NCI-H2029 (cell line): ENCODE measurements at regions not wholly inside any gene's neighbourhood (a gene's known extent, or its start where the extent isn't known, plus 50 kb on each side); places are given as distances from the start of the nearest gene placed in this dataset.
"Not testable (repeated sequence)": the region's sequence is repeated elsewhere in the genome, so short reads cannot be mapped to it uniquely, and the experiment has no call there.

ENCODE experiments used
- DNase-seq: peaks from one replicate; lab custom pipeline; 2025; lab: John Stamatoyannopoulos, UW

GRCh38 chrX:143455046-143455445 is 62.2 kb downstream of the SPANXN3 start:
- DNase-seq = no peak

- DNase-seq = peak; percentile 1
Observed at GRCh38 chrX:143437439-143437838, 79.8 kb downstream of the SPANXN3 start.

GRCh38 chrX:143435916-143436315 is 81.4 kb downstream of the SPANXN3 start:
- DNase-seq = no peak

- no peak for DNase-seq
Observed at GRCh38 chrX:143429811-143430210, 87.5 kb downstream of the SPANXN3 start.

GRCh38 chrX:143429131-143429530 is 88.1 kb downstream of the SPANXN3 start:
- DNase-seq = no peak

- DNase-seq = no peak
Observed at GRCh38 chrX:143401160-143401559, 116.1 kb downstream of the SPANXN3 start.

GRCh38 chrX:143378851-143379250 is 138.4 kb downstream of the SPANXN3 start:
- no peak for DNase-seq

GRCh38 chrX:143363419-143363818 is 153.9 kb downstream of the SPANXN3 start:
- no peak for DNase-seq

GRCh38 chrX:143340190-143340589 is 177.1 kb downstream of the SPANXN3 start:
- DNase-seq = no peak

GRCh38 chrX:143336261-143336660 is 181.0 kb downstream of the SPANXN3 start:
- DNase-seq = no peak

GRCh38 chrX:143319526-143319925 is 197.7 kb downstream of the SPANXN3 start:
- no peak for DNase-seq

- peak; percentile 15 for DNase-seq
Observed at GRCh38 chrX:143318857-143319256, 198.4 kb downstream of the SPANXN3 start.

GRCh38 chrX:143306991-143307937 is 210.0 kb downstream of the SPANXN3 start:
- DNase-seq = peak; percentile 10

GRCh38 chrX:143304518-143304917 is 212.8 kb downstream of the SPANXN3 start:
- DNase-seq = no peak

GRCh38 chrX:143304025-143304424 is 213.2 kb downstream of the SPANXN3 start:
- DNase-seq = no peak

- no peak for DNase-seq
Observed at GRCh38 chrX:143298663-143299241, 218.5 kb downstream of the SPANXN3 start.

- peak; percentile 77 for DNase-seq
Observed at GRCh38 chrX:143296521-143296920, 220.8 kb downstream of the SPANXN3 start.

GRCh38 chrX:143287236-143287635 is 230.0 kb downstream of the SPANXN3 start:
- DNase-seq = no peak

GRCh38 chrX:143270317-143270716 is 244.6 kb downstream of the SPANXN4 start:
- DNase-seq = no peak

- not testable (repeated sequence) for DNase-seq
Observed at GRCh38 chrX:143244593-143244992, 218.9 kb downstream of the SPANXN4 start.

- no peak for DNase-seq
Observed at GRCh38 chrX:143240658-143241057, 214.9 kb downstream of the SPANXN4 start.

GRCh38 chrX:143231492-143231891 is 205.8 kb downstream of the SPANXN4 start:
- no peak for DNase-seq

- DNase-seq = not testable (repeated sequence)
Observed at GRCh38 chrX:143228600-143228999, 202.9 kb downstream of the SPANXN4 start.
